ENCODE measurements at regions not wholly inside any gene's neighbourhood (a gene's known extent, or its start where the extent isn't known, plus 50 kb on each side); places are given as distances from the start of the nearest gene placed in this dataset.
"Not testable (repeated sequence)": the region's sequence is repeated elsewhere in the genome, so short reads cannot be mapped to it uniquely, and the experiment has no call there.

- TF ChIP-seq CTCF (IDR thresholded peaks at IDR 0.05), result no peak
- no peaks in the 10 kb centered on the region for H3K4me1 Mint-ChIP-seq (ENCODE audit: unreplicated experiment)
- H3K4me3 Mint-ChIP-seq (ENCODE audit: unreplicated experiment), result no peak overlapping the region
- H3K27me3 Mint-ChIP-seq (ENCODE audit: unreplicated experiment), result peaks cover 16% of the 10 kb centered on the region
- H3K27ac Mint-ChIP-seq (ENCODE audit: unreplicated experiment), result no peak overlapping the region
- no peaks in the 10 kb centered on the region for H3K9me3 Mint-ChIP-seq (ENCODE audit: unreplicated experiment)
- no peaks in the 10 kb centered on the region for H3K36me3 Mint-ChIP-seq (ENCODE audit: unreplicated experiment)
- no peak for DNase-seq (ENCODE audit: extremely low spot score, unreplicated experiment)
These were observed 367.4 kb downstream of the ZBBX start for GRCh38 chr3:167012691-167013090.

GRCh38 chr3:167008791-167009190, 371.3 kb downstream of the ZBBX start:
- Mint-ChIP-seq H3K4me1 (ENCODE audit: unreplicated experiment) (no peaks in the 10 kb centered on the region), H3K27ac (ENCODE audit: unreplicated experiment) (no peak overlapping the region), H3K27me3 (ENCODE audit: unreplicated experiment) (peaks cover 18% of the 10 kb centered on the region), H3K9me3 (ENCODE audit: unreplicated experiment) (no peaks in the 10 kb centered on the region), H3K4me3 (ENCODE audit: unreplicated experiment) (no peak overlapping the region), H3K36me3 (ENCODE audit: unreplicated experiment) (no peaks in the 10 kb centered on the region)
- no peak for TF ChIP-seq CTCF (IDR thresholded peaks at IDR 0.05)
- DNase-seq (ENCODE audit: extremely low spot score, unreplicated experiment), result no peak

GRCh38 chr3:167001374-167001773, 378.7 kb downstream of the ZBBX start:
- no peak for TF ChIP-seq CTCF (IDR thresholded peaks at IDR 0.05)
- H3K36me3 Mint-ChIP-seq (ENCODE audit: unreplicated experiment), result no peaks in the 10 kb centered on the region
- DNase-seq (ENCODE audit: extremely low spot score, unreplicated experiment), result no peak
- H3K27ac Mint-ChIP-seq (ENCODE audit: unreplicated experiment), result no peak overlapping the region
- H3K9me3 Mint-ChIP-seq (ENCODE audit: unreplicated experiment), result peaks cover 9% of the 10 kb centered on the region
- H3K27me3 Mint-ChIP-seq (ENCODE audit: unreplicated experiment), result peaks cover 9% of the 10 kb centered on the region
- H3K4me3 Mint-ChIP-seq (ENCODE audit: unreplicated experiment), result no peak overlapping the region
- H3K4me1 Mint-ChIP-seq (ENCODE audit: unreplicated experiment), result no peaks in the 10 kb centered on the region

GRCh38 chr3:166993015-166993630, 387.0 kb downstream of the ZBBX start:
- Mint-ChIP-seq H3K9me3 (ENCODE audit: unreplicated experiment) (no peaks in the 10 kb centered on the region), H3K36me3 (ENCODE audit: unreplicated experiment) (no peaks in the 10 kb centered on the region), H3K27me3 (ENCODE audit: unreplicated experiment) (no peaks in the 10 kb centered on the region), H3K27ac (ENCODE audit: unreplicated experiment) (no peak overlapping the region), H3K4me3 (ENCODE audit: unreplicated experiment) (no peak overlapping the region), H3K4me1 (ENCODE audit: unreplicated experiment) (no peaks in the 10 kb centered on the region)
- TF ChIP-seq CTCF (IDR thresholded peaks at IDR 0.05), result no peak
- no peak for DNase-seq (ENCODE audit: extremely low spot score, unreplicated experiment)

GRCh38 chr3:166986000-166986399, 394.1 kb downstream of the ZBBX start:
- no peak for TF ChIP-seq CTCF (IDR thresholded peaks at IDR 0.05)
- Mint-ChIP-seq H3K4me1 (ENCODE audit: unreplicated experiment) (peaks cover 31% of the 10 kb centered on the region), H3K4me3 (ENCODE audit: unreplicated experiment) (no peak overlapping the region), H3K27ac (ENCODE audit: unreplicated experiment) (peak overlapping the region; percentile 95), H3K36me3 (ENCODE audit: unreplicated experiment) (no peaks in the 10 kb centered on the region), H3K9me3 (ENCODE audit: unreplicated experiment) (no peaks in the 10 kb centered on the region), H3K27me3 (ENCODE audit: unreplicated experiment) (no peaks in the 10 kb centered on the region)
- no peak for DNase-seq (ENCODE audit: extremely low spot score, unreplicated experiment)

- not testable (repeated sequence) for DNase-seq (ENCODE audit: extremely low spot score, unreplicated experiment); H3K4me3 Mint-ChIP-seq (ENCODE audit: unreplicated experiment); H3K27ac Mint-ChIP-seq (ENCODE audit: unreplicated experiment); H3K4me1 Mint-ChIP-seq (ENCODE audit: unreplicated experiment); H3K36me3 Mint-ChIP-seq (ENCODE audit: unreplicated experiment); H3K9me3 Mint-ChIP-seq (ENCODE audit: unreplicated experiment); H3K27me3 Mint-ChIP-seq (ENCODE audit: unreplicated experiment)
These were observed 404.3 kb downstream of the ZBBX start for GRCh38 chr3:166975796-166976195.

GRCh38 chr3:166967714-166968113, 412.4 kb downstream of the ZBBX start:
- not testable (repeated sequence) for H3K4me3 Mint-ChIP-seq (ENCODE audit: unreplicated experiment); H3K27ac Mint-ChIP-seq (ENCODE audit: unreplicated experiment); H3K4me1 Mint-ChIP-seq (ENCODE audit: unreplicated experiment); DNase-seq (ENCODE audit: extremely low spot score, unreplicated experiment); H3K36me3 Mint-ChIP-seq (ENCODE audit: unreplicated experiment)
- Mint-ChIP-seq H3K9me3 (ENCODE audit: unreplicated experiment) (peaks cover 11% of the 10 kb centered on the region), H3K27me3 (ENCODE audit: unreplicated experiment) (peaks cover 28% of the 10 kb centered on the region)

All from osteocyte (in vitro differentiated cells).